ENCODE measurements at regions not wholly inside any gene's neighbourhood (a gene's known extent, or its start where the extent isn't known, plus 50 kb on each side); places are given as distances from the start of the nearest gene placed in this dataset.
"Not testable (repeated sequence)": the region's sequence is repeated elsewhere in the genome, so short reads cannot be mapped to it uniquely, and the experiment has no call there.

- DNase-seq (ENCODE audit: extremely low spot score), result no peak
- CTCF ChIA-PET, result no interaction called here
- POLR2A ChIA-PET, result no interaction called here
These were observed 302.1 kb upstream of the SGO1 start for GRCh38 chr3:20488151-20488550.

GRCh38 chr3:20484126-20484525, 298.1 kb upstream of the SGO1 start:
- ChIA-PET CTCF (no interaction called here), POLR2A (no interaction called here)
- DNase-seq (ENCODE audit: extremely low spot score), result no peak
- TF ChIP-seq ELF4 (IDR thresholded peaks at IDR 0.05) (peak; percentile 70; the same call in 1 of the 2 replicates), TARDBP (IDR thresholded peaks at IDR 0.05) (no peak)

More at GRCh38 chr3:20488151-20488550, 302.1 kb upstream of the SGO1 start:
- TF ChIP-seq LEF1 (IDR thresholded peaks at IDR 0.05; ENCODE audit: borderline replicate concordance), result no peak
- no peak for TF ChIP-seq L3MBTL2 (conservative IDR thresholded peaks at IDR 0.05)
- TF ChIP-seq SUZ12 (IDR thresholded peaks at IDR 0.05), result no peak

GRCh38 chr3:20482350-20482749, 296.3 kb upstream of the SGO1 start:
- CTCF ChIA-PET, result no interaction called here
- DNase-seq (ENCODE audit: extremely low spot score), result no peak
- POLR2A ChIA-PET, result no interaction called here
- TF ChIP-seq BHLHE40 (IDR thresholded peaks at IDR 0.05; ENCODE audit: borderline replicate concordance) (no peak), LEF1 (IDR thresholded peaks at IDR 0.05; ENCODE audit: borderline replicate concordance) (no peak)

GRCh38 chr3:20480786-20481365, 294.9 kb upstream of the SGO1 start:
- no peak for DNase-seq (ENCODE audit: extremely low spot score)
- TF ChIP-seq HDGF (IDR thresholded peaks at IDR 0.05; ENCODE audit: borderline replicate concordance) (no peak), BHLHE40 (IDR thresholded peaks at IDR 0.05; ENCODE audit: borderline replicate concordance) (no peak), TARDBP (IDR thresholded peaks at IDR 0.05) (no peak), NFRKB (IDR thresholded peaks at IDR 0.05) (no peak), L3MBTL2 (conservative IDR thresholded peaks at IDR 0.05) (no peak), FOXA1 (IDR thresholded peaks at IDR 0.05) (no peak), FOXK2 (IDR thresholded peaks at IDR 0.05) (no peak), PKNOX1 (IDR thresholded peaks at IDR 0.05) (no peak), ELF4 (IDR thresholded peaks at IDR 0.05) (no peak), CTBP1 (IDR thresholded peaks at IDR 0.05; ENCODE audit: borderline replicate concordance) (no peak), ZNF384 (IDR thresholded peaks at IDR 0.05) (no peak), SUZ12 (IDR thresholded peaks at IDR 0.05) (no peak)
- CTCF ChIA-PET, result no interaction called here
- POLR2A ChIA-PET, result no interaction called here

GRCh38 chr3:20478436-20478835, 292.4 kb upstream of the SGO1 start:
- TF ChIP-seq TARDBP (IDR thresholded peaks at IDR 0.05) (no peak), ARNT (IDR thresholded peaks at IDR 0.05) (no peak), FOXA1 (IDR thresholded peaks at IDR 0.05) (no peak), SP1 (IDR thresholded peaks at IDR 0.05) (no peak), CTBP1 (IDR thresholded peaks at IDR 0.05; ENCODE audit: borderline replicate concordance) (no peak), FOXM1 (IDR thresholded peaks at IDR 0.05; ENCODE audit: borderline replicate concordance) (no peak), FOXK2 (IDR thresholded peaks at IDR 0.05) (no peak), ZNF384 (IDR thresholded peaks at IDR 0.05) (no peak), NFRKB (IDR thresholded peaks at IDR 0.05) (no peak), LEF1 (IDR thresholded peaks at IDR 0.05; ENCODE audit: borderline replicate concordance) (no peak)
- no peak for DNase-seq (ENCODE audit: extremely low spot score)
- ChIA-PET CTCF (no interaction called here), POLR2A (no interaction called here)

- POLR2A ChIA-PET; DNase-seq (ENCODE audit: extremely low spot score); CTCF ChIA-PET: not testable (repeated sequence)
These were observed 278.2 kb upstream of the SGO1 start for GRCh38 chr3:20464237-20464636.

GRCh38 chr3:20462723-20463122, 276.7 kb upstream of the SGO1 start:
- CTCF ChIA-PET, result no interaction called here
- TF ChIP-seq HDGF (IDR thresholded peaks at IDR 0.05; ENCODE audit: borderline replicate concordance) (no peak), ELF4 (IDR thresholded peaks at IDR 0.05) (no peak), ZNF384 (IDR thresholded peaks at IDR 0.05) (no peak), L3MBTL2 (conservative IDR thresholded peaks at IDR 0.05) (no peak), SP1 (IDR thresholded peaks at IDR 0.05) (no peak)
- POLR2A ChIA-PET, result no interaction called here
- no peak for DNase-seq (ENCODE audit: extremely low spot score)

GRCh38 chr3:20462226-20462625, 276.2 kb upstream of the SGO1 start:
- POLR2A ChIA-PET, result no interaction called here
- DNase-seq (ENCODE audit: extremely low spot score), result no peak
- CTCF ChIA-PET, result no interaction called here
- TF ChIP-seq PKNOX1 (IDR thresholded peaks at IDR 0.05) (no peak), SP1 (IDR thresholded peaks at IDR 0.05) (no peak), FOXM1 (IDR thresholded peaks at IDR 0.05; ENCODE audit: borderline replicate concordance) (no peak), SUZ12 (IDR thresholded peaks at IDR 0.05) (no peak), ARNT (IDR thresholded peaks at IDR 0.05) (no peak), ZNF384 (IDR thresholded peaks at IDR 0.05) (no peak), ELF4 (IDR thresholded peaks at IDR 0.05) (no peak), L3MBTL2 (conservative IDR thresholded peaks at IDR 0.05) (no peak), FOXK2 (IDR thresholded peaks at IDR 0.05) (no peak), HDGF (IDR thresholded peaks at IDR 0.05; ENCODE audit: borderline replicate concordance) (no peak), LEF1 (IDR thresholded peaks at IDR 0.05; ENCODE audit: borderline replicate concordance) (no peak), FOXA1 (IDR thresholded peaks at IDR 0.05) (no peak), BHLHE40 (IDR thresholded peaks at IDR 0.05; ENCODE audit: borderline replicate concordance) (no peak), TARDBP (IDR thresholded peaks at IDR 0.05) (no peak), NFRKB (IDR thresholded peaks at IDR 0.05) (no peak), CTBP1 (IDR thresholded peaks at IDR 0.05; ENCODE audit: borderline replicate concordance) (no peak)

Measured in HEK293T (cell line).